Kidney epithelial cell (primary cell): ENCODE measurements at regions not wholly inside any gene's neighbourhood (a gene's known extent, or its start where the extent isn't known, plus 50 kb on each side); places are given as distances from the start of the nearest gene placed in this dataset.

ENCODE experiments used
- DNase-seq: peaks from one replicate; pipeline ENCODE4 v3.0.0-alpha.2; 2010; ENCODE audit warnings: low read depth
- H3K27me3 ChIP-seq: 2 replicates; pipeline ENCODE4 v1.6.0; 2011; ENCODE audit warnings: low read length; ENCODE audit not compliant: control insufficient read depth, insufficient read depth
- H3K36me3 ChIP-seq: 2 replicates; pipeline ENCODE4 v1.5.1; 2011; ENCODE audit warnings: low read length; ENCODE audit not compliant: control insufficient read depth, insufficient read depth
- H3K4me3 ChIP-seq: 2 replicates; pipeline ENCODE4 v1.5.1; 2011; ENCODE audit warnings: low read depth, mild to moderate bottlenecking, control low read depth, low read length
- TF ChIP-seq, protein P1 (sequence below): IDR thresholded peaks from 2 replicates; pipeline ENCODE4 v1.5.1; 2011; ENCODE audit warnings: mild to moderate bottlenecking, moderate library complexity, low read length, control low read depth, inconsistent platforms; ENCODE audit not compliant: insufficient read depth, poor library complexity, severe bottlenecking

DNA sequence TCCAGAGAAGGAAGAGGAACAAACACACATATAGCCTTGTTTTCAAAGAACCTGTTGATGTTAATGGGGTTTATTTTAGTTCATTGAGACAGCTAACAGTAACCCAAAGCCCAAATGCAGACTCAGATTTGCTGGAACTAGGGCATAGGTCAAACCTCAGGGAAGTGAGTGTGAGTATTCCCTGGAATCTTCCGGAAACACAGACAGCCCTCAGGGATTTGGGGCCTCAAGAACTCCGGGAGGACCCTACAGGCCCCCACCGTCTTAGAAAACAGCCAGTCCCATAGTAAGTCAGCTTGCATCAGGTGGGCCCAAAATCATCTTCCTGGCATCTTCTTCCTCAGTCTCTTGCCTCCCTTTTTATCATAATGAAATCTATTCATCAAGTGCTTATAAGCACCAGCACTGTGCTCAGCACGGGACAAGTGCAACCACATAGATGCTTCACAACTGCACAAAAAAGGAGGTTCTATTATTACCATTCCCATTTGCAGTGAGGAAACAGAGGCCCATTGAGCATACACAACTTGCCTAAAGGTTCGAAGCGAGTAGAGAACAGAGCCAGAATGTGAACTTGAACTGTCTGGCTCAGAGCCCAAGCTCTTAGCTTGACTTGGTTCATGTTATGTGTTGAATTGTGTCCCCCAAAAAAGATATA lies 50.2 kb upstream of the BCL11A start:
- TF ChIP-seq, protein P1, sequence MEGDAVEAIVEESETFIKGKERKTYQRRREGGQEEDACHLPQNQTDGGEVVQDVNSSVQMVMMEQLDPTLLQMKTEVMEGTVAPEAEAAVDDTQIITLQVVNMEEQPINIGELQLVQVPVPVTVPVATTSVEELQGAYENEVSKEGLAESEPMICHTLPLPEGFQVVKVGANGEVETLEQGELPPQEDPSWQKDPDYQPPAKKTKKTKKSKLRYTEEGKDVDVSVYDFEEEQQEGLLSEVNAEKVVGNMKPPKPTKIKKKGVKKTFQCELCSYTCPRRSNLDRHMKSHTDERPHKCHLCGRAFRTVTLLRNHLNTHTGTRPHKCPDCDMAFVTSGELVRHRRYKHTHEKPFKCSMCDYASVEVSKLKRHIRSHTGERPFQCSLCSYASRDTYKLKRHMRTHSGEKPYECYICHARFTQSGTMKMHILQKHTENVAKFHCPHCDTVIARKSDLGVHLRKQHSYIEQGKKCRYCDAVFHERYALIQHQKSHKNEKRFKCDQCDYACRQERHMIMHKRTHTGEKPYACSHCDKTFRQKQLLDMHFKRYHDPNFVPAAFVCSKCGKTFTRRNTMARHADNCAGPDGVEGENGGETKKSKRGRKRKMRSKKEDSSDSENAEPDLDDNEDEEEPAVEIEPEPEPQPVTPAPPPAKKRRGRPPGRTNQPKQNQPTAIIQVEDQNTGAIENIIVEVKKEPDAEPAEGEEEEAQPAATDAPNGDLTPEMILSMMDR: no peak
- H3K27me3 ChIP-seq: no peaks in the 10 kb centered on the region

DNA sequence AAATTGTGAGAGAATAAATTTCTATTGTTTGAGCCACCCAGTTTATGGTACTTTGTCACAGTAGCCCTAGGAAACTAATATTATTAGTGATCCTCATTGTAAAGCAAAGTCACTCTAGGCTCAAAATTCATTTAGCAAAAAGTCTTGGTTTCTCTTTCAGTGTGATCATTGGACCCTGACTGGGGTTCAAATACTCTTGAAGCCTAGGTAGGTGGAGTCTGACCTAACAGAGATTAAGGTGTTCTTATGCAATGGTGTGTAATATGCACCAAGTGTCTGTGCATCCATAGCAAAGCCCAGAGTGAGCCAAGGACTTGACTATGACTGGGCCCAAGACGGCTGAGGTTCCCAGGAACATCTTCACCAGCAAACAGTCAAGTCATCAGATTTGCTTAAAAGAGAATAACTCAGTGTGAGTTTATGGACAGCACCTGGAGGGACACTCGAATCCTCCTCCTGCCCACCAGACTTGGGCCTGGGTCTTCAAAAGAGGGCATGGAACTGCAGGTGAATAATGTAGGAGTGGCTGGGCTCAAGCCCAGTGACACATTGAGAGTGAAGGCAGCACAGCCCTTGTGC lies 51.1 kb upstream of the BCL11A start:
- H3K27me3 ChIP-seq: no peaks in the 10 kb centered on the region
- TF ChIP-seq, protein P1: no peak
- H3K36me3 ChIP-seq: no peaks in the 10 kb centered on the region

More for the DNA sequence above, 50.2 kb upstream of the BCL11A start:
- no peak overlapping the region for H3K4me3 ChIP-seq
- DNase-seq: no peak
- no peaks in the 10 kb centered on the region for H3K36me3 ChIP-seq

DNA sequence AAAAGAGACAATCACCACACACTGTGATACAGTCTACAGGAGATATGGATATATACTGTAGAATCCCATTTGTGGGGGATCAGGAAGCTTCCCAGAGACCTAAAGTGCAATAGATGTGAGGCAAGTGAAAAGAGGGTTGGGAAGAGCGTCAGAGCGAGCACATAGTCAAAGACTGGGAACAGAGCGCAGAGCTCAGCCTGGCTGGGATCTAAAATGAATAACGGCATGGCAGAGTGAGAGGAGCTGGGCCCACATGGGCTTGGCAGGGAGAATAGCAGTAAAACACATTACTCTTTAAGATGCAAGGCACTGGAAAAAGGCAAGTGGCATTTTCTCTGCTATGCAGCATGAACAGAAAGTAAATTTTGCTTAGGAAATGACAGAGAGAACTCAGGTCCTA lies 52.4 kb upstream of the BCL11A start:
- TF ChIP-seq, protein P1: no peak
- Histone ChIP-seq H3K36me3 (no peaks in the 10 kb centered on the region), H3K4me3 (no peak overlapping the region), H3K27me3 (no peaks in the 10 kb centered on the region)
- DNase-seq: no peak

More for the DNA sequence above, 51.1 kb upstream of the BCL11A start:
- DNase-seq: no peak
- H3K4me3 ChIP-seq: no peak overlapping the region

DNA sequence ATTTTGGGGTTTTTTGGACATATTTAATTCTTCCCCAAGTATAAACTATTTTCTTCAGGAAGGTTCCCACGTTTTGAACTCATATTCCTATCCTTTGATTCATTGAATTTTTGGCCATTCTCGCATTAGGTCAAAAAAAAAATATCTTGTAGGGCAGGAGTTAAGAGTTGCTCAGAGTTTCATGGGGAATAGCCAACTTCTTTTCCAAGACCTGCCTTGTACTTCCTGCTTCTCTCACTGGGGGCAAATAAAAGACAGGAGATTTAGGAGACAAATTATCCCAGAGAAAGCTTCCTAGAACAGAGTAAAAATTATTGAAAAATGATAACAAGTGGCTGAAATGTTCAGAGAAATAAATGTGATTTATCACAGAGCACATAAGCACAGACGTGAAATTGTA lies 55.2 kb upstream of the BCL11A start:
- no peaks in the 10 kb centered on the region for H3K27me3 ChIP-seq
- no peak for DNase-seq
- TF ChIP-seq, protein P1: no peak

DNA sequence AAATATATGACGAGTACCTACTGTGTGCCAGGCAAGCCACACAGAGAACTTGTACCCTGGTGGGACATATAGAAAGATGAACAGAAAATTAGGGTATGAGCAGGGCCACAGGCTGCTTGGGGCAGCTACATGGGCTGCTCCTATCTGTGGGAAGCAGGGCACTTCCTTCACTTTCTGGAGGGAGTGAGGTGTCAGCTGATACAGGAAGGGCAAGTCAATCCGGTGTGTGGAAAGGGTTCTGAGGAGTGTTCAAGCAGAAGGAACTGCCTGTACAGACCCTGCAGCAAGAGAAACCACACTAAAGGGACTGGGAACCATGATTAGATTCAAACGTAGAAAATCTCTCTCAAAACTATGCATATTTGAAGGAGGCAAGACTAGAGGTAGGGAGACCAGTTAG lies 58.6 kb upstream of the BCL11A start:
- no peak for DNase-seq
- H3K4me3 ChIP-seq: no peak overlapping the region
- no peaks in the 10 kb centered on the region for H3K27me3 ChIP-seq
- TF ChIP-seq, protein P1: no peak
- no peaks in the 10 kb centered on the region for H3K36me3 ChIP-seq

More for the DNA sequence above, 55.2 kb upstream of the BCL11A start:
- H3K4me3 ChIP-seq: no peak overlapping the region
- H3K36me3 ChIP-seq: no peaks in the 10 kb centered on the region

DNA sequence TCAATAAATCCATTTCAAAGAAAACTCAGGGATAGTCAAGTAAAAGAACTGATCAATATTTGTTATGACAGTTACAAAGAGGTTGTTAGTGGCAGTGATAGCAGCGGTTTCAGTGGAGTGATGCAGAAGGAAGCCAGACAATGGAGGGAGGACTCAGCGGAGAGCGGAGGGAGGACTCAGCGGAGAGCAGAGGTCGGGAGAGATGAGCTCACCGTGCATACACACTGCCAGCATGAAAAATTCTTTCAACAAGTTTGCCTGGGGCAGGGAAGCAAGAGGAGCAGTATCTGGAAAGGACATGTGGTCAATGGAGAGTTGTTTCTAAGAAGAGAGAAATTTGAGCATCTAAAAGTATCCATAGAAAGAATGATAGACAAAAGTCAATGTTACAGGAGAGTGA lies 60.9 kb upstream of the BCL11A start:
- no peaks in the 10 kb centered on the region for H3K36me3 ChIP-seq
- no peak overlapping the region for H3K4me3 ChIP-seq
- TF ChIP-seq, protein P1: no peak
- no peaks in the 10 kb centered on the region for H3K27me3 ChIP-seq
- DNase-seq: no peak
